Kidney capillary endothelial cell (primary cell): ENCODE measurements at regions not wholly inside any gene's neighbourhood (a gene's known extent, or its start where the extent isn't known, plus 50 kb on each side); places are given as distances from the start of the nearest gene placed in this dataset.
"Not testable (repeated sequence)": the region's sequence is repeated elsewhere in the genome, so short reads cannot be mapped to it uniquely, and the experiment has no call there.

ENCODE experiments used
- DNase-seq: peaks from one replicate; pipeline ENCODE4 v3.0.0-alpha.2; 2018; ENCODE audit warnings: low spot score

GRCh38 chr21:38041493-38041892, 125.2 kb upstream of the KCNJ6 start:
- no peak for DNase-seq

DNA sequence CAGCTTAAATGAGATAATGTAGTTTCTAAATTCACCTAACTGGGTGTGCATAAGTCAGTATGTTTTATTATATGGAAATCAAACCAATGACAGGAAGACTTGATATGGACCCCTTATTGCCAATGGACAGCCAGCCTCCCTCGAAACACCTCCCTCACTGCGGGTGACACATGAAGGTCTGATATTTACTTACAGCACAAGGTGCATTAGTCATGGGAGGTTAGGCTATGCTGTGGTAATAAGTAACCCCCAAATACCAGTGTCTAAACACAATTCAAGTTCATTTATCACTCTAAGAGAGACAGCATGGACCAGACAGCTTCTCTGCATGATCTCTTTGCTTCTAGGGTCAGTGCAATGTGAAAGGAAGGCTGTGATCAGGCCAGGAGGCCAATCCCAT, 126.0 kb upstream of the KCNJ6 start:
- no peak for DNase-seq

DNA sequence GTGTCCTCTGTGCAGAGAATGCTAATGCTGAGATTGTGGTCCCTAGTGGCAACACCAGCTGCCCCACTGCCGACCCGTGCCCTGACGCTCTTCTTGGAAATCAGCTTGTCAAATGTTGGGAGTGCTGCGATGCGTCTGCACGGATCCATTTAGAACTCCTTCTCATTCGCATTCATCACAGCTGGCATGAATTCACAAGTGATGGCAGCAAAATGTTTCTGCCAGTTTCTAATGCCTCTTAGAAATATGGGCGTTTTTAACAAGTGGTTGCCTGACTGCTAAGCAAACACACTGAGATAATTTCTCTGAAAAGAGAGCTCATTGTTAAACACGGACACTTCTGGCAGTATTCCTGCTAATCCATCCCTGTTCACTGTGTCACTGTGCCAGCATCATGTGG, 131.9 kb upstream of the KCNJ6 start:
- DNase-seq = no peak

GRCh38 chr21:38054334-38054733, 138.1 kb upstream of the KCNJ6 start:
- no peak for DNase-seq

GRCh38 chr21:38056481-38056880, 140.2 kb upstream of the KCNJ6 start:
- DNase-seq = no peak

DNA sequence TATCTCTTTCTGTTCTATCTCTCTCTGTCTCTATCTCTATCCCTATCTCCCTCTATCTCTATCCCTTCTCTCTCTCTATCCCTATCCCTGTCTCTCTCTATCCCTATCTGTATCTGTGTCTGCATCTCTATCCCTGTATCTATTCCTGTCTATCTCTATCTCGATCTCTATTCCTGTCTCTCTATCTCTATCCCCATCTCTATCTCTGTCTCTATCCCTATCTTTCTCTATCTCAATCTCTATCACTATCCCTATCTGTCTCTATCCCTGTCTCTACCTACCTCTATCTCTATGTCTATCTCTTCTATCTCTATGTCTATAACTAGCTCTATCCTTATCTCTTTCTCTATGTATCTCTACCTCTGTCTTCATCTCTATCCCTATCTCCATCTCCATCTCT, 141.4 kb upstream of the KCNJ6 start:
- no peak for DNase-seq

GRCh38 chr21:38060533-38060932, 144.3 kb upstream of the KCNJ6 start:
- DNase-seq = no peak

DNA sequence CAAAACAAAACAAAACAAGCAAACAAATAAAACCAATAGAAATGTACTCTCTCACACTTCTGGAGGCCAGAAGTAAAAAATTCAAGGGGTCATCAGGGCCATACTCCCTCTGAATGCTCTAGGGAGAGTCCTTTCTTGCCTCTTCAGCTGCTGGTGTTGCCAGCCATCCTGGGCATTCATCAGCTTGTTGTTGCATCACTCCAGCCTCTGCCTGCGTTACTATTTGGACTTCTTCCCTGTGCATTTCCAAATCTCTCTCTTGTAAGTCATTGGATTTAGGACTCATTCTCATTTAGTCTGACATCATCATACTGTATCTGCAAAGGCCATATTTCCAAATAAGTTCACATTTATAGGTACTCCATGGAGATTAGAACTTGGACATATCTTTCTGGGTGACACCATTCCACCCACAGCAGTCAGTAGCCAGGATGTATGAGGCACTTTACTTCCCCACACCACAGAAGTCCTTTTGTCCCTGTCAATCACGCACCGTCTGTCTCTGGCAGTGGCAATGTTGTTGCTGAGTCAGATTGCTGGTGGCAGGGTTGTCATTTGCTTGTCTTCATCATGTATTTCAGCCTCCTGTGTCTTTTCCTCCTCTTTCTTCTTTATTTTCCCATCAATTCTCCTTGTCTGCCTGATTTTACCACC, 151.0 kb upstream of the KCNJ6 start:
- no peak for DNase-seq

DNA sequence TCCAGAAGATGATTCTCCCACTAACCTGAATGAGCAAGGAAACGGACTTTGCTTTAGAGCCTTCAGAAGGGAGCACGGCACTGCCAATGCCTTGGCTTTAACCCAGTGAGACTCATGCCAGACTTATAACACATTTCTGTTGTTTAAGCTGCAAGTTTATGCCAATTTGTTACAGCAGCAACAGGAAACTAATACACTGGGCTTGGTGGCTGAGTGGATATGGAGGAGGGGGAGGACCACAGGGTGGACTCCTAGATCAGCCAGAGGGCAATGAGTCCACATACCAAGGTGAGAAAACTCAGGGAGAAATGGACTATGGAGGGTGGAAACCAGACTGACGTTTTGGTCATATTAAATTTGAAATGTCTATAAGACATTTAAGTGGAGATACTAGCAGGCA, 156.2 kb upstream of the KCNJ6 start:
- no peak for DNase-seq

- no peak for DNase-seq
These were observed 159.8 kb upstream of the KCNJ6 start for GRCh38 chr21:38075833-38076587.

DNA sequence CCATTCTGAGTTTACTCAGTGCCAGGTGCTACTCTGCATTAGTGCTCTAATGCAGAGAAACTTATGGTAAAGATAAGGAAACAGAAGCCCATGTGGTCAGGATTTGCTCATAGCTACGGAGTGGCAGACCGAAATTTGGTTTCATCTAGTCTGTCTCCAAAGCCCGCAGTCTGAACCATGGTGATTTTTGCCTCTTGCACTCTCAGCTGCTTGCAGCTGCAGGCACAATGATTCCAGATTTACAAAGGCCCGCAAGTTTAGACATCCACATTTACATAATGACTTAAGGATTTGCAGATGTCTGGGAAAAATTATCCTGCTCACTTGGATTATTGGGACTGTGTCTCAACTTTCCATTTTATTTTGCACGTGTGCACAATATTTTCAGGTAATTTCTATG, 161.3 kb upstream of the KCNJ6 start:
- no peak for DNase-seq

GRCh38 chr21:38080888-38081287, 164.6 kb upstream of the KCNJ6 start:
- no peak for DNase-seq

DNA sequence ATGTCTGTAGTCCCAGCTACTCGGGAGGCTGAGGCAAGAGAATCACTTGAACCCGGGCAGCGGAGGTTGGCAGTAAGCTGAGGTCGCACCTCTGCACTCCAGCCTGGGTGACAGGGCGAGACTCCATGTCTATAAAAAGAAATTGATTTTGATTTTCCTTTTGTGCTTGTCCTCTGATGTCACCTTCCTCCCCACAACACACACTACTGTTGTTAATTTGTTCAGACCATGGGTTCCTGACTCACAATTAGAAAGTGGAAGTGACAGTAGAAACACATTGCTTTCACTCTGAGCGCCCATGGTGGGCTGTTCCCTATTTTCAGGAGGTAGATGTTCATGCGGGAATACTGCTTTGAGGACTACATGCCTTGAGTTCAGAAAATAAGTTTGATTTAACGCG, 165.5 kb upstream of the KCNJ6 start:
- DNase-seq = no peak

GRCh38 chr21:38082936-38083485, 166.8 kb upstream of the KCNJ6 start:
- DNase-seq = no peak

GRCh38 chr21:38083535-38083934, 167.3 kb upstream of the KCNJ6 start:
- DNase-seq = no peak

DNA sequence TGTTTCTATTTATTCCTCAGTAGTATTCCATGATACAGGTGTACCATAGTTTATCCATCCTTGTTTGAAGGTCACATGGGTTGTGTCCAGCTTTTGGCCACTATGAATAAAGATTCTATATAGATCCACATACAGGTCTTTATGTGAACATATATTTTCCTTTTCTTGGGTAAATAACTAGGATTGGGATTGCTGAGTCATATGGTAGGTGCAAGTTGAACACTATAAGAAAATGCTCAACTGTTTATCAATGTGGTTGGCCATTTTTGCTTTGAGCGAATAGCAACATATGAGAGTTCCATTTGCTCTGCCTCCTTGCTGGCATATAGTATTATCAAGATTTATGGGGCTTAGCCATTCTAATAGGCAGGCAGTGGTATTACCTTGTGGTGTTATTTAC, 170.2 kb upstream of the KCNJ15 start:
- DNase-seq = no peak

- DNase-seq = no peak
These were observed 167.7 kb upstream of the KCNJ15 start for GRCh38 chr21:38088916-38089762.

GRCh38 chr21:38089763-38090046, 167.1 kb upstream of the KCNJ15 start:
- DNase-seq = no peak

DNA sequence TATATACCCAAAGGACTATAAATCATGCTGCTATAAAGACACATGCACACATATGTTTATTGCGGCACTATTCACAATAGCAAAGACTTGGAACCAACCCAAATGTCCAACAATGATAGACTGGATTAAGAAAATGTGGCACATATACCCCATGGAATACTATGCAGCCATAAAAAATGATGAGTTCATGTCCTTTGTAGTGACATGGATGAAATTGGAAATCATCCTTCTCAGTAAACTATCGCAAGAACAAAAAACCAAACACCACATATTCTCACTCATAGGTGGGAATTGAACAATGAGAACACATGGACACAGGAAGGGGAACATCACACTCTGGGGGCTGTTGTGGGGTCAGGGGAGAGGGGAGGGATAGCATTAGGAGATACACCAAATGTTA, 165.7 kb upstream of the KCNJ15 start:
- DNase-seq = not testable (repeated sequence)

DNA sequence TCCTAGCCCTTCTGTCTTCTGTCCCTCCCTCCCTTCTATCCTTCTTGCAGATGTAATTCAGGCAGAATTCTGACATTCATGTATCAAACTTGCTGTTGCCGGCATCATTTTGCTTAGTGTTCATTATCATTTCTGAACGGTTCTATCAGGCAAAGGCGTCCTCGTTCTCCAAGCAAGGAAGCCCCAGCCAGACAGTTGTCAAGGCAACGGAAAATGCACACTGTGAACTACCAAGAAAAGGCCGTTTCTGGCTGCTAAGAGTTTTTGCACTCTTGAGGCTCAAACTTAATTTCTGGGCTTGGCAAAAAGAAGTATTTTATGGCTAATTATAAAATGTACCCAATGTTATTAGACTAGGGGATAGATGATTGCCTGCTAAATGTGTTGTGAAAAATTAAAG, 164.7 kb upstream of the KCNJ15 start:
- DNase-seq = no peak

DNA sequence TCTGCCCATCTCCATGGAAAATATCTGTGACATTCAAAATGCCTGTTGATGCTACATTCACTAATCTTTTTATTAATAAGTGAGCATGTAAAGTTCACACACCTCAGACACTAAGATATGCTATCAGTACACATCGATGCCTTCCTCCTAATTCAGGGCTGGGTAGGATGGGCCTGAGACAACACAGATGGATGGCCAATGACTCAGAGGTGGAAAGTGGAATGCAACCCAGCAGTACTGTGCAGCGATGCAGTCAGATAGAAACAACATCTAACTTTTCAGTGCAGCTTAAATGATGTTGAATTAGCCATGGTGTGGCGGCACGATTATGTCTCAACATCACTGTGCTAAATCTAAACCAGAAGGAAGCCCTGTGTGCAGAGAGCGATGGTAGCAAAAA, 161.6 kb upstream of the KCNJ15 start:
- no peak for DNase-seq

GRCh38 chr21:38097789-38098188, 159.0 kb upstream of the KCNJ15 start:
- no peak for DNase-seq

DNA sequence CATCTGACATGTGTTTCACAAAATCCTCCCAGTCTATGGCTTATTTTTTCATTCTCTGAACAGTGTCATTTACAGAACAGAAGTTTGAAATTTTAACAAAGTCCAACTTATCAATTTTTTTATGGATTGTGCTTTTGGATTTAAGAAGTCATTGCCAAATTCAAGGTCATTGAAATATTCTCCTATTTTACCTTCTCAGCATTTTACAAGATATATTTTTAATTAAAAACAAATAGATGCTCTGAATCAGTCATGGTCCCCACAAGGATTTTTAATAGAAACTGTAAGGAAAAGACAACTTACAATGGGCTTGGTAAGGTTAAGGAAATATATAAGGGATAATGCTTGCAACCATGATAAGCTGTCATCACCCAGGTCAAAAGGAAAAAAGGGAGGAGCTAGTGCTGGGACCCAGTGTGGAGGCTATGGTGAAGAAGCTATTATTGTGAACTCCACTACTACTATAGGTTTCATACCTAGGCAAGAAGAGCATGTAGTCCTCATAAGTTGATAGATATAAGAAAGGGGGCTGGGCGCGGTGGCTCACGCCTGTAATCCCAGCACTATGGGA, 144.5 kb upstream of the KCNJ15 start:
- DNase-seq = no peak
